H9 (cell line): ENCODE measurements at regions not wholly inside any gene's neighbourhood (a gene's known extent, or its start where the extent isn't known, plus 50 kb on each side); places are given as distances from the start of the nearest gene placed in this dataset.

Source experiments
- DNase-seq: peaks from one replicate; pipeline ENCODE4 v3.0.0-alpha.2; 2017
- H2AFZ ChIP-seq: one replicate; pipeline ENCODE4 v1.6.1; 2013; ENCODE audit warnings: mild to moderate bottlenecking, low read length, control low read depth, moderate library complexity
- H2AK5ac ChIP-seq: 2 replicates; pipeline ENCODE4 v1.6.1; 2013; ENCODE audit warnings: low read length, control low read depth, mixed read lengths; ENCODE audit not compliant: insufficient read length
- H2BK120ac ChIP-seq: one replicate; pipeline ENCODE4 v1.6.1; 2013; ENCODE audit warnings: low read depth, mild to moderate bottlenecking, low read length, control low read depth, inconsistent platforms; ENCODE audit not compliant: poor library complexity, severe bottlenecking
- H2BK12ac ChIP-seq: 2 replicates; pipeline ENCODE4 v1.6.1; 2013; ENCODE audit warnings: low read length, control low read depth, mixed read lengths, low read depth; ENCODE audit not compliant: insufficient read length
- H2BK15ac ChIP-seq: 2 replicates; pipeline ENCODE4 v1.6.1; 2013; ENCODE audit warnings: low read depth, low read length, control low read depth
- H2BK20ac ChIP-seq: one replicate; pipeline ENCODE4 v1.6.1; 2013; ENCODE audit warnings: low read depth, mild to moderate bottlenecking, low read length, control low read depth, inconsistent platforms; ENCODE audit not compliant: poor library complexity, severe bottlenecking
- H2BK5ac ChIP-seq: 2 replicates; pipeline ENCODE4 v1.6.1; 2013; ENCODE audit warnings: low read length, control low read depth, mixed read lengths; ENCODE audit not compliant: insufficient read length
- H3K14ac ChIP-seq: 2 replicates; pipeline ENCODE4 v1.6.1; 2013; ENCODE audit warnings: low read length, control low read depth; ENCODE audit not compliant: insufficient read depth
- H3K18ac ChIP-seq: 2 replicates; pipeline ENCODE4 v1.6.1; 2013; ENCODE audit warnings: low read depth, mild to moderate bottlenecking, mixed read lengths, low read length, control low read depth; ENCODE audit not compliant: insufficient read length
- H3K23ac ChIP-seq: 2 replicates; pipeline ENCODE4 v1.6.1; 2013; ENCODE audit warnings: low read length, control low read depth, mixed read lengths, low read depth; ENCODE audit not compliant: insufficient read length
- H3K23me2 ChIP-seq: 2 replicates; pipeline ENCODE4 v1.6.1; 2013; ENCODE audit warnings: low read depth, mild to moderate bottlenecking, mixed read lengths, low read length, control low read depth; ENCODE audit not compliant: insufficient read length, poor library complexity, severe bottlenecking
- H3K27ac ChIP-seq: 2 replicates; pipeline ENCODE4 v1.5.1; 2013; ENCODE audit warnings: low read length, control low read depth, mixed read lengths, low read depth; ENCODE audit not compliant: insufficient read length
- H3K27me3 ChIP-seq: 2 replicates; pipeline ENCODE4 v1.6.1; 2013; ENCODE audit warnings: low read length, control low read depth, inconsistent platforms; ENCODE audit not compliant: insufficient read depth
- H3K4ac ChIP-seq: 2 replicates; pipeline ENCODE4 v1.6.1; 2013; ENCODE audit warnings: low read depth, mild to moderate bottlenecking, control low read depth, inconsistent platforms, low read length, moderate library complexity
- H3K4me1 ChIP-seq: 2 replicates; pipeline ENCODE4 v1.6.1; 2013; ENCODE audit warnings: low read length, control low read depth, inconsistent platforms; ENCODE audit not compliant: insufficient read depth
- H3K4me2 ChIP-seq: 2 replicates; pipeline ENCODE4 v1.6.1; 2013; ENCODE audit warnings: low read length, control low read depth, mixed read lengths; ENCODE audit not compliant: insufficient read length, insufficient read depth
- H3K56ac ChIP-seq: 2 replicates; pipeline ENCODE4 v1.6.1; 2013; ENCODE audit warnings: low read depth, mild to moderate bottlenecking, mixed read lengths, low read length, control low read depth; ENCODE audit not compliant: insufficient read length
- H3K79me1 ChIP-seq: 2 replicates; pipeline ENCODE4 v1.6.1; 2013; ENCODE audit warnings: low read depth, mild to moderate bottlenecking, moderate library complexity, low read length, control low read depth, inconsistent platforms; ENCODE audit not compliant: insufficient read depth, poor library complexity, severe bottlenecking
- H3K79me2 ChIP-seq: 2 replicates; pipeline ENCODE4 v1.6.1; 2013; ENCODE audit warnings: low read length, control low read depth, inconsistent platforms; ENCODE audit not compliant: insufficient read depth
- H3K9ac ChIP-seq: 2 replicates; pipeline ENCODE4 v1.6.1; 2013; ENCODE audit warnings: low read length, control low read depth, mixed read lengths; ENCODE audit not compliant: insufficient read length; ENCODE audit errors: extremely low read depth
- H3K9me3 ChIP-seq: one replicate; pipeline ENCODE4 v1.6.1; 2013; ENCODE audit warnings: low read depth, low read length, inconsistent platforms; ENCODE audit not compliant: control insufficient read depth
- H3T11ph ChIP-seq: one replicate; pipeline ENCODE4 v1.6.1; 2013; ENCODE audit warnings: mild to moderate bottlenecking, low read length, control low read depth, inconsistent platforms
- H4K20me1 ChIP-seq: one replicate; pipeline ENCODE4 v1.6.1; 2013; ENCODE audit not compliant: control insufficient read depth, insufficient read length, insufficient read depth
- H4K5ac ChIP-seq: 2 replicates; pipeline ENCODE4 v1.6.1; 2013; ENCODE audit warnings: low read depth, mild to moderate bottlenecking, mixed read lengths, low read length, control low read depth; ENCODE audit not compliant: insufficient read length
- H4K8ac ChIP-seq: replicated peaks from 2 replicates; pipeline ENCODE4 v1.6.1; 2013; ENCODE audit warnings: low read length, control low read depth, mixed read lengths, low read depth; ENCODE audit not compliant: insufficient read length
- H4K91ac ChIP-seq: 2 replicates; pipeline ENCODE4 v1.6.1; 2013; ENCODE audit warnings: low read depth, mild to moderate bottlenecking, moderate library complexity, mixed read lengths, low read length, control low read depth; ENCODE audit not compliant: insufficient read length
- H3K27ac Mint-ChIP-seq, 3 experiments: 2 replicates in 2 of 3; 3 replicates in 1 of 3; pipeline ENCODE4 v1.8.0; 2020 to 2021; ENCODE audit warnings: mixed read lengths in 3 of 3, mild to moderate bottlenecking in 1 of 3, moderate library complexity in 1 of 3
- H3K27me3 Mint-ChIP-seq: 2 replicates; pipeline ENCODE4 v1.8.0; 2021; ENCODE audit warnings: low read depth, mild to moderate bottlenecking, moderate library complexity, mixed read lengths
- H3K36me3 Mint-ChIP-seq, 3 experiments: 2 replicates in 2 of 3; 3 replicates in 1 of 3; pipeline ENCODE4 v1.8.0; 2020 to 2021; ENCODE audit warnings: low read depth in 3 of 3, mixed read lengths in 3 of 3; ENCODE audit not compliant: insufficient read depth in 1 of 3
- H3K4me1 Mint-ChIP-seq, 2 experiments: 2 replicates each; pipeline ENCODE4 v1.8.0; 2020; ENCODE audit warnings: mixed read lengths in 2 of 2
- H3K4me3 Mint-ChIP-seq, 2 experiments: 2 replicates in 1 of 2; 3 replicates in 1 of 2; pipeline ENCODE4 v1.8.0; 2020 to 2021; ENCODE audit warnings: mild to moderate bottlenecking in 2 of 2, mixed read lengths in 2 of 2, moderate library complexity in 1 of 2
- H3K9me3 Mint-ChIP-seq, 2 experiments: 2 replicates in 1 of 2; 3 replicates in 1 of 2; pipeline ENCODE4 v1.8.0; 2020; ENCODE audit warnings: mild to moderate bottlenecking in 2 of 2, mixed read lengths in 2 of 2, moderate library complexity in 1 of 2
- WGBS: extraction: QIAGEN DNeasy Blood & Tissue Kit; methylation state at CpG from one replicate; pipeline ENCODE4 v1.1.7; 2013; ENCODE audit warnings: missing lambda C conversion rate, low lambda C conversion rate, mixed read lengths; ENCODE audit not compliant: insufficient read length; ENCODE audit errors: extremely low coverage; 5-methylcytosine and 5-hydroxymethylcytosine counted together
- TF ChIP-seq, protein P1 (sequence below): fragments of 200-600 bp; sonication (generic); conservative IDR thresholded peaks from 3 replicates; pipeline ENCODE4 v1.8.0; 2021; ENCODE audit warnings: antibody characterized with exemption, mild to moderate bottlenecking

DNA sequence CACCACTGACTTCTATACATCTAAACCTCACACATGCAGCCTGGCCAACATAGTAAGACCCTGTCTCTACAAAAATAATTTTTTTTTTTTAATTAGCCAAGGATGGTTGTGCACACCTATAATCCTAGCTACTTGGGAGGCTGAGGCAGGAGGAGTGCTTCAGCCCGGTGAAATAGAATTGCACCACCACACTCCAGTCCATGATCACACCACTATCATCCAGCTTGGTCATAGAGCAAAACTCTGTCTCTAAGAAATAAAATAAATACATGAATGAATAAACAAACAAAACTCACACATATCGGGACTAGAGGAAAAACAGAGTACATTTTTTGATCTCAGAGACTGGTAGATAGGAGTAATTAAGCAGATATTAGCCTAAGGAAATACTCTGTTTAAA is 66.6 kb upstream of the PDE5A start:
- Histone ChIP-seq H4K8ac (no peak overlapping the region), H3T11ph (no peak overlapping the region), H3K23me2 (no peaks in the 10 kb centered on the region), H3K56ac (no peak overlapping the region), H3K14ac (no peak overlapping the region), H3K9ac (no peak overlapping the region), H3K9me3 (no peaks in the 10 kb centered on the region), H4K5ac (no peak overlapping the region), H3K4me1 (no peaks in the 10 kb centered on the region), H2BK12ac (no peak overlapping the region), H2BK20ac (no peak overlapping the region), H3K27ac (no peak overlapping the region), H2AFZ (no peak overlapping the region), H2BK5ac (no peak overlapping the region), H3K18ac (no peak overlapping the region), H3K4me2 (no peak overlapping the region), H3K23ac (no peak overlapping the region), H3K79me1 (no peaks in the 10 kb centered on the region), H2AK5ac (no peak overlapping the region), H4K91ac (no peak overlapping the region), H2BK120ac (no peak overlapping the region), H3K4ac (no peak overlapping the region), H3K27me3 (no peaks in the 10 kb centered on the region), H3K79me2 (no peaks in the 10 kb centered on the region), H2BK15ac (no peak overlapping the region), H4K20me1 (no peaks in the 10 kb centered on the region)
- no peak overlapping the region for H3K27ac Mint-ChIP-seq
- no peaks in the 10 kb centered on the region for H3K27me3 Mint-ChIP-seq
- no peaks in the 10 kb centered on the region for H3K4me1 Mint-ChIP-seq
- no peak for DNase-seq
- TF ChIP-seq, protein P1, sequence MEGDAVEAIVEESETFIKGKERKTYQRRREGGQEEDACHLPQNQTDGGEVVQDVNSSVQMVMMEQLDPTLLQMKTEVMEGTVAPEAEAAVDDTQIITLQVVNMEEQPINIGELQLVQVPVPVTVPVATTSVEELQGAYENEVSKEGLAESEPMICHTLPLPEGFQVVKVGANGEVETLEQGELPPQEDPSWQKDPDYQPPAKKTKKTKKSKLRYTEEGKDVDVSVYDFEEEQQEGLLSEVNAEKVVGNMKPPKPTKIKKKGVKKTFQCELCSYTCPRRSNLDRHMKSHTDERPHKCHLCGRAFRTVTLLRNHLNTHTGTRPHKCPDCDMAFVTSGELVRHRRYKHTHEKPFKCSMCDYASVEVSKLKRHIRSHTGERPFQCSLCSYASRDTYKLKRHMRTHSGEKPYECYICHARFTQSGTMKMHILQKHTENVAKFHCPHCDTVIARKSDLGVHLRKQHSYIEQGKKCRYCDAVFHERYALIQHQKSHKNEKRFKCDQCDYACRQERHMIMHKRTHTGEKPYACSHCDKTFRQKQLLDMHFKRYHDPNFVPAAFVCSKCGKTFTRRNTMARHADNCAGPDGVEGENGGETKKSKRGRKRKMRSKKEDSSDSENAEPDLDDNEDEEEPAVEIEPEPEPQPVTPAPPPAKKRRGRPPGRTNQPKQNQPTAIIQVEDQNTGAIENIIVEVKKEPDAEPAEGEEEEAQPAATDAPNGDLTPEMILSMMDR: no peak
- peaks cover 12 to 14% (median 13%) of the 10 kb centered on the region in 3 experiments; a peak in 6 of 7 replicates for H3K36me3 Mint-ChIP-seq
- peaks cover 12 to 17% of the 10 kb centered on the region in 2 experiments for H3K9me3 Mint-ChIP-seq
- H3K4me3 Mint-ChIP-seq: no peak overlapping the region
- no CpG with 5 or more reads among the region's 2 CpGs for WGBS
